ENCODE measurements at regions not wholly inside any gene's neighbourhood (a gene's known extent, or its start where the extent isn't known, plus 50 kb on each side); places are given as distances from the start of the nearest gene placed in this dataset.
"Not testable (repeated sequence)": the region's sequence is repeated elsewhere in the genome, so short reads cannot be mapped to it uniquely, and the experiment has no call there.

GRCh38 chr7:12979181-12979580 is 291.7 kb downstream of the ARL4A start:
- in situ Hi-C loops (cut with HindIII; ENCODE audit: low sequenced_read_pairs), result no loop called here

- in situ Hi-C loops (cut with HindIII; ENCODE audit: low sequenced_read_pairs), result no loop called here
Observed at GRCh38 chr7:12982178-12982577, 294.7 kb downstream of the ARL4A start.

- in situ Hi-C loops (cut with HindIII; ENCODE audit: low sequenced_read_pairs), result no loop called here
Observed at GRCh38 chr7:12984117-12984516, 296.7 kb downstream of the ARL4A start.

- in situ Hi-C loops (cut with HindIII; ENCODE audit: low sequenced_read_pairs), result no loop called here
Observed at GRCh38 chr7:12985228-12985627, 297.8 kb downstream of the ARL4A start.

GRCh38 chr7:12985752-12986151 is 298.3 kb downstream of the ARL4A start:
- in situ Hi-C loops (cut with HindIII; ENCODE audit: low sequenced_read_pairs), result no loop called here

- in situ Hi-C loops (cut with HindIII; ENCODE audit: low sequenced_read_pairs), result no loop called here
Observed at GRCh38 chr7:12987238-12987637, 299.8 kb downstream of the ARL4A start.

- in situ Hi-C loops (cut with HindIII; ENCODE audit: low sequenced_read_pairs), result no loop called here
Observed at GRCh38 chr7:12990440-12990839, 303.0 kb downstream of the ARL4A start.

- in situ Hi-C loops (cut with HindIII; ENCODE audit: low sequenced_read_pairs), result no loop called here
Observed at GRCh38 chr7:12993025-12993424, 305.6 kb downstream of the ARL4A start.

GRCh38 chr7:12995912-12996469 is 308.6 kb downstream of the ARL4A start:
- in situ Hi-C loops (cut with HindIII; ENCODE audit: low sequenced_read_pairs), result no loop called here

GRCh38 chr7:13007331-13007730 is 319.9 kb downstream of the ARL4A start:
- in situ Hi-C loops (cut with HindIII; ENCODE audit: low sequenced_read_pairs), result no loop called here

- in situ Hi-C loops (cut with HindIII; ENCODE audit: low sequenced_read_pairs), result no loop called here
Observed at GRCh38 chr7:13009517-13009916, 322.1 kb downstream of the ARL4A start.

GRCh38 chr7:13014011-13014410 is 326.6 kb downstream of the ARL4A start:
- in situ Hi-C loops (cut with HindIII; ENCODE audit: low sequenced_read_pairs), result no loop called here

- in situ Hi-C loops (cut with HindIII; ENCODE audit: low sequenced_read_pairs), result no loop called here
Observed at GRCh38 chr7:13016036-13016581, 328.7 kb downstream of the ARL4A start.

- in situ Hi-C loops (cut with HindIII; ENCODE audit: low sequenced_read_pairs), result no loop called here
Observed at GRCh38 chr7:13016592-13017332, 329.3 kb downstream of the ARL4A start.

GRCh38 chr7:13017333-13017857 is 330.0 kb downstream of the ARL4A start:
- in situ Hi-C loops (cut with HindIII; ENCODE audit: low sequenced_read_pairs), result no loop called here

- in situ Hi-C loops (cut with HindIII; ENCODE audit: low sequenced_read_pairs), result no loop called here
Observed at GRCh38 chr7:13017881-13018280, 330.4 kb downstream of the ARL4A start.

- in situ Hi-C loops (cut with HindIII; ENCODE audit: low sequenced_read_pairs), result no loop called here
Observed at GRCh38 chr7:13021566-13022300, 334.3 kb downstream of the ARL4A start.

- in situ Hi-C loops (cut with HindIII; ENCODE audit: low sequenced_read_pairs), result no loop called here
Observed at GRCh38 chr7:13024121-13024674, 336.8 kb downstream of the ARL4A start.

GRCh38 chr7:13025043-13025442 is 337.6 kb downstream of the ARL4A start:
- in situ Hi-C loops (cut with HindIII; ENCODE audit: low sequenced_read_pairs), result not testable (repeated sequence)

- in situ Hi-C loops (cut with HindIII; ENCODE audit: low sequenced_read_pairs), result no loop called here
Observed at GRCh38 chr7:13027321-13027720, 339.9 kb downstream of the ARL4A start.
